Small intestine (tissue), 7 donors: ENCODE measurements at regions not wholly inside any gene's neighbourhood (a gene's known extent, or its start where the extent isn't known, plus 50 kb on each side); places are given as distances from the start of the nearest gene placed in this dataset.
A peak's percentile ranks its signal among the peaks of the same experiment; 100 is the strongest.

ENCODE experiments used
- DNase-seq, 2 donors: peaks; one replicate each; pipeline versions ENCODE4 v3.0.0 to v3.0.0-alpha.2; 2013
- FAIRE-seq: peaks from 2 replicates; lab custom pipeline; 2012; peaks lifted over from hg19 to GRCh38; lab: Jason Lieb, UNC
- H3K27ac ChIP-seq, 3 donors: one replicate each; pipeline ENCODE4 v1.5.1; 2013; ENCODE audit warnings: low read length in 2 of 3, mild to moderate bottlenecking in 2 of 3, control low read depth in 1 of 3, inconsistent platforms in 1 of 3, low read depth in 1 of 3, moderate library complexity in 1 of 3
- H3K27me3 ChIP-seq, 3 donors: one replicate each; pipeline ENCODE4 v1.6.1; 2013; ENCODE audit warnings: low read length in 3 of 3, inconsistent platforms in 1 of 3; ENCODE audit not compliant: control insufficient read depth in 3 of 3, insufficient read depth in 3 of 3
- H3K36me3 ChIP-seq, 3 donors: one replicate each; pipeline ENCODE4 v1.6.1; 2013; ENCODE audit warnings: low read length in 3 of 3, inconsistent platforms in 1 of 3, low read depth in 1 of 3, mild to moderate bottlenecking in 1 of 3, moderate library complexity in 1 of 3; ENCODE audit not compliant: control insufficient read depth in 3 of 3, insufficient read depth in 2 of 3
- H3K4me1 ChIP-seq, 3 donors: one replicate each; pipeline ENCODE4 v1.6.1; 2013; ENCODE audit warnings: low read length in 2 of 3, inconsistent platforms in 1 of 3, low read depth in 1 of 3, mild to moderate bottlenecking in 1 of 3, moderate library complexity in 1 of 3; ENCODE audit not compliant: control insufficient read depth in 3 of 3, insufficient read depth in 2 of 3
- H3K4me3 ChIP-seq, 3 donors: one replicate each; pipeline ENCODE4 v1.5.1; 2013; ENCODE audit warnings: low read length in 3 of 3, control low read depth in 1 of 3, inconsistent platforms in 1 of 3, low read depth in 1 of 3, mild to moderate bottlenecking in 1 of 3, moderate library complexity in 1 of 3
- H3K9me3 ChIP-seq, 2 donors: one replicate each; pipeline ENCODE4 v1.6.1; 2013; ENCODE audit warnings: low read depth in 1 of 2, low read length in 1 of 2; ENCODE audit not compliant: control insufficient read depth in 2 of 2, insufficient read depth in 1 of 2
- WGBS, 3 donors: extraction: QIAGEN DNeasy Blood & Tissue Kit; methylation state at CpG; one replicate each; pipeline ENCODE4 v1.1.7; 2013; 5-methylcytosine and 5-hydroxymethylcytosine counted together
- donor health status: healthy with polysubstance abuse.
- donor health status: control.
- donor health status: control.
- donor health status: Bipolar disorder and iron deficiency.
- donor health status: healthy.

GRCh38 chr6:113651920-113652319, 205.2 kb upstream of the MARCKS start:
- Histone ChIP-seq H3K9me3 (no peaks in the 10 kb centered on the region), H3K27me3 (no peaks in the 10 kb centered on the region), H3K36me3 (no peaks in the 10 kb centered on the region), H3K4me1 (peaks cover 0 to 9% (median 2%) of the 10 kb centered on the region in 3 donors), H3K27ac (no peak overlapping the region), H3K4me3 (no peak overlapping the region)
- FAIRE-seq (no peak), DNase-seq (no peak)
- 5 to 43% (median 14%) methylated on average over 1 of the region's 1 CpG for WGBS, 3 donors

GRCh38 chr6:113653275-113653674, 203.9 kb upstream of the MARCKS start:
- no peaks in the 10 kb centered on the region for H3K36me3 ChIP-seq
- H3K4me3 ChIP-seq = no peak overlapping the region
- H3K9me3 ChIP-seq = no peaks in the 10 kb centered on the region
- no peak for DNase-seq
- WGBS, 3 donors = 89 to 96% (median 89%) methylated on average over 3 of the region's 3 CpGs
- H3K27ac ChIP-seq = no peak overlapping the region
- no peak for FAIRE-seq
- H3K4me1 ChIP-seq = peaks cover 0 to 15% (median 2%) of the 10 kb centered on the region in 3 donors
- H3K27me3 ChIP-seq = no peaks in the 10 kb centered on the region

- H3K27ac ChIP-seq = no peak overlapping the region
- FAIRE-seq = no peak
These were observed 202.7 kb upstream of the MARCKS start for GRCh38 chr6:113654396-113654795.

GRCh38 chr6:113655761-113656160, 201.4 kb upstream of the MARCKS start:
- FAIRE-seq = no peak
- H3K36me3 ChIP-seq = no peaks in the 10 kb centered on the region
- H3K9me3 ChIP-seq = no peaks in the 10 kb centered on the region
- H3K4me3 ChIP-seq = no peak overlapping the region
- H3K27me3 ChIP-seq = no peaks in the 10 kb centered on the region
- WGBS, 3 donors = 88 to 98% (median 93%) methylated on average over 3 of the region's 3 CpGs
- H3K4me1 ChIP-seq = peaks cover 0 to 12% (median 2%) of the 10 kb centered on the region in 3 donors
- H3K27ac ChIP-seq = no peak overlapping the region
- DNase-seq = no peak

More at GRCh38 chr6:113654396-113654795, 202.7 kb upstream of the MARCKS start:
- H3K4me3 ChIP-seq = no peak overlapping the region
- no peaks in the 10 kb centered on the region for H3K9me3 ChIP-seq
- H3K27me3 ChIP-seq = no peaks in the 10 kb centered on the region
- H3K4me1 ChIP-seq = peaks cover 0 to 14% (median 2%) of the 10 kb centered on the region in 3 donors
- no peaks in the 10 kb centered on the region for H3K36me3 ChIP-seq
- DNase-seq = no peak

- Histone ChIP-seq H3K27me3 (no peaks in the 10 kb centered on the region), H3K9me3 (no peaks in the 10 kb centered on the region), H3K4me1 (peaks cover 0 to 17% (median 2%) of the 10 kb centered on the region in 3 donors), H3K4me3 (no peak overlapping the region), H3K27ac (no peak overlapping the region), H3K36me3 (no peaks in the 10 kb centered on the region)
- FAIRE-seq = no peak
- no peak for DNase-seq
- WGBS, 3 donors = 52 to 82% (median 69%) methylated on average over 4 of the region's 4 CpGs
These were observed 197.3 kb upstream of the MARCKS start for GRCh38 chr6:113659762-113660404.

GRCh38 chr6:113660819-113661218, 196.3 kb upstream of the MARCKS start:
- WGBS, 3 donors = 51 to 68% (median 60%) methylated on average over 2 of the region's 2 CpGs
- H3K27ac ChIP-seq = peak overlapping the region in 1 of 3 donors; percentile 50
- H3K4me3 ChIP-seq = no peak overlapping the region
- H3K27me3 ChIP-seq = no peaks in the 10 kb centered on the region
- DNase-seq (peak in 1 of 2 donors; percentile 58), FAIRE-seq (no peak)
- H3K4me1 ChIP-seq = peaks cover 0 to 17% (median 2%) of the 10 kb centered on the region in 3 donors
- no peaks in the 10 kb centered on the region for H3K9me3 ChIP-seq
- no peaks in the 10 kb centered on the region for H3K36me3 ChIP-seq

GRCh38 chr6:113662093-113662665, 195.0 kb upstream of the MARCKS start:
- no peaks in the 10 kb centered on the region for H3K9me3 ChIP-seq

GRCh38 chr6:113662688-113663333, 194.3 kb upstream of the MARCKS start:
- no peak for DNase-seq
- no peaks in the 10 kb centered on the region for H3K9me3 ChIP-seq
- no peaks in the 10 kb centered on the region for H3K36me3 ChIP-seq
- FAIRE-seq = no peak
- H3K4me3 ChIP-seq = no peak overlapping the region
- no peaks in the 10 kb centered on the region for H3K27me3 ChIP-seq
- no peak overlapping the region for H3K27ac ChIP-seq
- H3K4me1 ChIP-seq = peaks cover 0 to 15% (median 2%) of the 10 kb centered on the region in 3 donors
- WGBS, 3 donors = 8 to 37% (median 26%) methylated on average over 2 of the region's 2 CpGs

More at GRCh38 chr6:113662093-113662665, 195.0 kb upstream of the MARCKS start:
- no peak overlapping the region for H3K27ac ChIP-seq
- H3K36me3 ChIP-seq = no peaks in the 10 kb centered on the region
- H3K27me3 ChIP-seq = no peaks in the 10 kb centered on the region
- H3K4me3 ChIP-seq = no peak overlapping the region
- DNase-seq = no peak
- FAIRE-seq = no peak
- peaks cover 0 to 17% (median 2%) of the 10 kb centered on the region in 3 donors for H3K4me1 ChIP-seq
- 50 to 63% (median 61%) methylated on average over 3 of the region's 3 CpGs for WGBS, 3 donors
